ENCODE measurements at regions not wholly inside any gene's neighbourhood (a gene's known extent, or its start where the extent isn't known, plus 50 kb on each side); places are given as distances from the start of the nearest gene placed in this dataset.
"Not testable (repeated sequence)": the region's sequence is repeated elsewhere in the genome, so short reads cannot be mapped to it uniquely, and the experiment has no call there.

DNA sequence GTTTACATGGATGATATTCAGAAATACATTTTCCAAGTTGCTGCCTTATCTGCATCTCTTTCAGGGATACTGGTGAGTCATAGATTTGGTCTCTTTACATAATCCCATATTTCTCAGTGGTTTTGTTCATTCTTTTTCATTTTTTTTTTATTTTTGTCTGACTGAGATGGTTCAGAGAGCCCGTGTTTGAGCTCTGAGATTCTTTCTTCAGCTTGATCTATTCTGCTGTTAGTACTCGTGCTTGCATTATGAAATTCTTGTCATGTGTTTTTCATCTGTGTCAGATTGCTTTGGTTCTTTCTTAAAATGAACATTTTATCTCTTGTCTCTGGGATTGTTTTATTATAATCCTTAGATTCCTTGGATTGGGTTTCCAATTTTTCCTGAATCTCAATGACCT is 317.3 kb downstream of the DOK5 start:
- ChIA-PET POLR2A (no interaction called here), CTCF (no interaction called here)
- peaks cover 20% of the 10 kb centered on the region for H3K9me3 ChIP-seq (ENCODE audit: control insufficient read depth, insufficient read depth, low read length)
- H3K4me3 ChIP-seq (ENCODE audit: low read depth, low read length): no peak overlapping the region
- no peak for TF ChIP-seq CTCF (IDR thresholded peaks at IDR 0.05; ENCODE audit: low read depth, low read length)
- DNase-seq (ENCODE audit: low read depth, low spot score): no peak
- no peak overlapping the region for H3K27ac ChIP-seq (ENCODE audit: low read depth, low read length)
- H3K27me3 ChIP-seq (ENCODE audit: control insufficient read depth, insufficient read depth, low read length): no peaks in the 10 kb centered on the region

GRCh38 chr20:54788260-54788659 is 312.9 kb downstream of the DOK5 start:
- H3K27me3 ChIP-seq (ENCODE audit: control insufficient read depth, insufficient read depth, low read length); H3K9me3 ChIP-seq (ENCODE audit: control insufficient read depth, insufficient read depth, low read length); H3K4me3 ChIP-seq (ENCODE audit: low read depth, low read length); POLR2A ChIA-PET; CTCF ChIA-PET; DNase-seq (ENCODE audit: low read depth, low spot score); H3K27ac ChIP-seq (ENCODE audit: low read depth, low read length): not testable (repeated sequence)

DNA sequence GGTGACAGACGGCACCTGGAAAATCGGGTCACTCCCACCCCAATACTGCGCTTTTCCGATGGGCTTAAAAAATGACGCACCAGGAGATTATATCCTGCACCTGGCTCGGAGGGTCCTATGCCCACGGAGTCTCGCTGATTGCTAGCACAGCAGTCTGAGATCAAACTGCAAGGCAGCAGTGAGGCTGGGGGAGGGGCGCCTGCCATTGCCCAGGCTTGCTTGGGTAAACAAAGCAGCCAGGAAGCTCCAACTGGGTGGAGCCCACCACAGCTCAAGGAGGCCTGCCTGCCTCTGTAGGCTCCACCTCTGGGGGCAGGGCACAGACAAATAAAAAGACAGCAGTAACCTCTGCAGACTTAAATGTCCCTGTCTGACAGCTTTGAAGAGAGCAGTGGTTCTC is 307.4 kb downstream of the DOK5 start:
- H3K9me3 ChIP-seq (ENCODE audit: control insufficient read depth, insufficient read depth, low read length); H3K4me3 ChIP-seq (ENCODE audit: low read depth, low read length); CTCF ChIA-PET; POLR2A ChIA-PET; DNase-seq (ENCODE audit: low read depth, low spot score); H3K27me3 ChIP-seq (ENCODE audit: control insufficient read depth, insufficient read depth, low read length); H3K27ac ChIP-seq (ENCODE audit: low read depth, low read length): not testable (repeated sequence)

DNA sequence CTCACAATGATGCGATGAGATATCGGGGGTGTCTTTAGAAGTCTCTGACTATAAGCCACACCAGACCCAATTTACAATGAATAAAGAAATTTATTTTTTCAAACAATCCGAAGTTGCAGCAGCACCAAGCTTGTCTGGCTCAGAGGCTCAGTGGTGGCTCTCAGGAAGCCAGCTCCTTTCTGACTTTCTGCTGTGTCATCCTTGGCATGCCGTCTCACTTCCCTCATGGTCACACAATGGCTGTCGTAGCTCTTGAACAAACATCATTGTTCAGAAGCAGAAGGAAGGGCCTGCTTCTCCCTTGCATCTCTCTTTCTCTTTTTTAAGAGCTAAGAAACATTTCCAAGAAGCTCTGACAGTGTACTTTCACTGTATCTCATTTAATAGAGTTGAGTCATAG is 299.0 kb downstream of the DOK5 start:
- H3K4me3 ChIP-seq (ENCODE audit: low read depth, low read length): no peak overlapping the region
- CTCF ChIA-PET: no interaction called here

DNA sequence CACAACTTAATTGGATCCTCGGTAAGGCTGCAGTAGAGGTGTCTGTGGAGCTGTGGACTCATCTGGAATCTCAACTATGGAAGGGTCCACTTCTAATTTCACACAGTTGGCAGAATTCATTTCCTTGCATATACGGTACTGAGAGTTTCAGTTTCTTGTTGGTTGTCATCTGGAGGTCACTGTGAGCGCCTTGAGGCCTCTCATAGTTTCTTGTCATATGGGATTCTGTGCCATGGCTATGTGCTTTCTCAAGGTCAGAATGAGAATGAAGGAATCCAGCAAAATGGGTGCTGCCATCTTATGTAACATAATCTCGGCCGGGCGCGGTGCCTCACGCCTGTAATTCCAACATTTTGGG is 298.2 kb downstream of the DOK5 start:
- no peak for TF ChIP-seq CTCF (IDR thresholded peaks at IDR 0.05; ENCODE audit: low read depth, low read length)
- Histone ChIP-seq H3K4me3 (ENCODE audit: low read depth, low read length) (no peak overlapping the region), H3K27ac (ENCODE audit: low read depth, low read length) (no peak overlapping the region), H3K9me3 (ENCODE audit: control insufficient read depth, insufficient read depth, low read length) (peaks cover 18% of the 10 kb centered on the region; the same call in 1 of the 2 replicates), H3K27me3 (ENCODE audit: control insufficient read depth, insufficient read depth, low read length) (no peaks in the 10 kb centered on the region)
- POLR2A ChIA-PET: no interaction called here
- DNase-seq (ENCODE audit: low read depth, low spot score): no peak
- CTCF ChIA-PET: no interaction called here

More for the DNA sequence above, 299.0 kb downstream of the DOK5 start:
- Histone ChIP-seq H3K27me3 (ENCODE audit: control insufficient read depth, insufficient read depth, low read length) (no peaks in the 10 kb centered on the region), H3K9me3 (ENCODE audit: control insufficient read depth, insufficient read depth, low read length) (peaks cover 18% of the 10 kb centered on the region; the same call in 1 of the 2 replicates), H3K27ac (ENCODE audit: low read depth, low read length) (no peak overlapping the region)
- DNase-seq (ENCODE audit: low read depth, low spot score): no peak
- no peak for TF ChIP-seq CTCF (IDR thresholded peaks at IDR 0.05; ENCODE audit: low read depth, low read length)
- POLR2A ChIA-PET: no interaction called here

GRCh38 chr20:54772893-54773642 is 297.7 kb downstream of the DOK5 start:
- ChIA-PET POLR2A (no interaction called here), CTCF (no interaction called here)
- Histone ChIP-seq H3K4me3 (ENCODE audit: low read depth, low read length) (no peak overlapping the region), H3K27me3 (ENCODE audit: control insufficient read depth, insufficient read depth, low read length) (no peaks in the 10 kb centered on the region), H3K9me3 (ENCODE audit: control insufficient read depth, insufficient read depth, low read length) (peaks cover 17% of the 10 kb centered on the region; the same call in 1 of the 2 replicates), H3K27ac (ENCODE audit: low read depth, low read length) (no peak overlapping the region)
- no peak for TF ChIP-seq CTCF (IDR thresholded peaks at IDR 0.05; ENCODE audit: low read depth, low read length)
- no peak for DNase-seq (ENCODE audit: low read depth, low spot score)

Data from AG04450 (cell line).